GM19397 (cell line): ENCODE measurements at regions not wholly inside any gene's neighbourhood (a gene's known extent, or its start where the extent isn't known, plus 50 kb on each side); places are given as distances from the start of the nearest gene placed in this dataset.

Source experiments
- ATAC-seq: cut with Tn5 transposase; IDR thresholded peaks from one replicate; pipeline ENCODE4 v1.9.1; 2021; ENCODE audit warnings: mild to moderate bottlenecking, moderate library complexity; ENCODE audit not compliant: unreplicated experiment

- no peak for ATAC-seq
These were observed 236.8 kb downstream of the ACTL7B start for GRCh38 chr9:108618906-108619550.

DNA sequence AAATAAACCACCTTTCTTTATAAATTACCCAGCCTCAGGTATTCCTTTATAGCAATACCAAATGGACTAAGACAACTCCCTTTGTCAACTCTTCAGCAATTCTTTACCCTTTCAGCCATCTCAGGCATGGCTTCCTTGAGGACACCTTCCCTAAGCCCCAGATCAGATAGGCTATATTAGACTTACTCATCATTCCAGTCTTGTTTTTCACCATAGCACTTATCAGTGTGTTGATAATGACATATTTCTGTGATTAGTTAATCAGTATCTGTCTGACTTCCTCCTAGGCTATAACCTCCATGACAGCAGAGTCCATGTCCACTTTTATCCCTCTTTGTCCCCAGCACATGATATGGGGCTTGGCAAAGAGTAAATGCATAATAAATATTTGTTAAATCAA, 238.1 kb downstream of the ACTL7B start:
- no peak for ATAC-seq

DNA sequence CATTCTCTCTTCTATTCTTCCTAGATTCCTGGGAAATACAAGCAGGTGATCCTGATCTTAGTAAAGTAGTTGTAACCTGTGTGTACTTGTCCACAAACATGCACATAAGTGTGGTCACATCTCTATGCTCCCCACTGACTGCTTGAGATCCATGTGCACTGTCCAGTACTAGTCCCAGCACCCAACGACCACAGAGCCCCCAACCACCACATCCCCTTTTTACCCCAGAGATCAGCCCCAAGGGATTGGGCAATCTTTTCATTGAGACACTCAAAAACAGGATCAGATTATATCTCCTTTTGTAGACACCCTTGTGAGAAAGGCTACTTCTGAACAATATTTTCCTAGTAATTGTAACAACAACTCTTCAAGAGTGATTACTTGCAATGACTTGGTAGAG, 240.6 kb downstream of the ACTL7B start:
- ATAC-seq = no peak

- no peak for ATAC-seq
These were observed 243.3 kb downstream of the ACTL7B start for GRCh38 chr9:108612513-108612912.

- ATAC-seq = no peak
These were observed 245.9 kb downstream of the ACTL7B start for GRCh38 chr9:108609897-108610253.

DNA sequence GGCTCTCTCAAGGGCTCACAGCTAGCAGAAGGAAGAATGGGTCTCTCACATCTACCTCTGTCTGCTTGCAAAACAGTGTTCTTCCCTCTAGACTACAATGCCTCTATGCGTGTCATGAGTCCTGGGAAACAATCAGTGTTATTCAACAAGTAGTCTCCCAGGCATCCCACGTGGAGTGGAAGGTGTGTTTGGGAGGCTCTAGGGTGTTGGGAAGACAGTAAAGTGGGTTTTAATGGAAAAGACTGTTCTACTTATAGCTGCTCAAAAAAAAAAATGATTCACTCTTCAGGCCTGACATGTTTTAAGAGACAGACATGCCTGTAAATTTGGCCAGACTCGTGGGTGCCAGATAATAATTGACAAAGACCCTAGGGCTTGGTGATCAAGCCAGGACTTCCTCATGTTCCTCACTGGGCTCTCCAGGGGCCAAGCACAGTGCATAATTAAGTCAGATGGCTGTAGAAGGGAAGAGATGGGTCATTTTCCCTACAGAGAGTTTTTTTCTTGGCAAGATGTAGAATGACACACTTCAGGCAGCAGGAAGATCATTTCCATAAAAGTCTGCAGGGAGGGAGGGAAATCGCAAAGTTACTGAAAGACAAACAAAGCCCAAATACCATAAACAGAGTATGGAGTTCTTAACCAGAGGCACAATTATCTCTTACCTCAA, 246.4 kb downstream of the ACTL7B start:
- ATAC-seq = no peak

DNA sequence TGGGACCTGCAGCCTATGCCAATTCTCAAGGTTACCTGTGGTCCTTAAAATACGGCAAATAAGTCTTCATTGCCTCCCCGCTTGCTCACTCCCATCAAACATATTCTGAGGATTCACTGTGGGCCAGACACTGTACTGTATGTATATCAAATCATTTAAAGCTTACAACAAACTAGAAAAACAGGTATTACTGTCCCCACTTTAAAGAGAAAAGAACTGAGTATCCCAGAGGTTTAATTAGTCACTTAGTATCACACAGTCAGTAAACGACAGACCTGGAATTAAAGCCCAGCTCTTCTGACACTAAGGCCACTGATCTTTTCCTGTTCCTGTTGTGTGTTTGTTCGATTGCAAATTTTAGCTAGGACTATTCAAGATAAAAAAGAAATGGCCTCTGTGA, 248.2 kb downstream of the ACTL7B start:
- no peak for ATAC-seq

- no peak for ATAC-seq
These were observed 249.4 kb downstream of the ACTL7B start for GRCh38 chr9:108606401-108606800.

GRCh38 chr9:108603141-108603540, 252.6 kb downstream of the ACTL7B start:
- no peak for ATAC-seq

DNA sequence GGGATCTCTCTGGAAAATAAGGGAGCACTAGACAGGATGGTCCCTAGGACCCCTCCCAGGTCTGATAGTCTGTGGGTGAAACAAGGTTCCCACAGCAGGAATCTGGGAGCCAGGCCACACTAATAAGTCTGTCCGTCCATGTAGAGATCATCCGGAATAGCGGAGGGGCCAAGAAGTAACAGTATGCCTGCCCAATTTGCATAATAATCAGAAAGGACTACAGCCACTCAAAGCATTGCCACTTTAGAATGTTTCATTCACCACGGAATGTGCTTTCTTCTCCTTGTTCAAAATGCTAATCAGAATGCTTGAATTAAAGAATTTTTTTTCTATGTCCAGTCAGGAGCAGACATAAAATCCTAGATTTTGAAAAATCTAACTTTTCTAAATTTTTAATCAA, 254.9 kb downstream of the ACTL7B start:
- ATAC-seq = no peak

GRCh38 chr9:108599571-108599970, 256.2 kb downstream of the ACTL7B start:
- no peak for ATAC-seq

- ATAC-seq = no peak
These were observed 264.7 kb downstream of the ACTL7B start for GRCh38 chr9:108591121-108591520.

DNA sequence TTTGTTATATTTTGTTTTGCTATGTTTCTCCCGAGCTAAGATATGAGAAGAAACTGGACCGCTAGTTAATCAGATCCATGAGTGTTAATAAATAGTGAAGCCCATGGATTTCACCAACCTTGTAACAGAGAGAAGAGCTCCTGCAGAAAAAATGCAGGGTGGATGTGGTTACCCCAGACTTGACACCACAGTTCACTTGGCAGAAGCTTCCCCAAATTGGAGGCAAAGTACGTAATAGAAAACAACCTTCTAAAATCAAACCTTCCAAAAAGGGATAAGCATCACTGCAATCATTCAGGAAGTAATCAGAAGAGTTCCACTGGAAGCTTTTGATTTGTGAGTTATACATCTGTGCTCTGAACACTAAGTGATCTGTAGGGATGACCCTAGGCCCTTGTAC, 267.5 kb downstream of the ACTL7B start:
- no peak for ATAC-seq

GRCh38 chr9:108586471-108587139, 269.2 kb downstream of the ACTL7B start:
- no peak for ATAC-seq

DNA sequence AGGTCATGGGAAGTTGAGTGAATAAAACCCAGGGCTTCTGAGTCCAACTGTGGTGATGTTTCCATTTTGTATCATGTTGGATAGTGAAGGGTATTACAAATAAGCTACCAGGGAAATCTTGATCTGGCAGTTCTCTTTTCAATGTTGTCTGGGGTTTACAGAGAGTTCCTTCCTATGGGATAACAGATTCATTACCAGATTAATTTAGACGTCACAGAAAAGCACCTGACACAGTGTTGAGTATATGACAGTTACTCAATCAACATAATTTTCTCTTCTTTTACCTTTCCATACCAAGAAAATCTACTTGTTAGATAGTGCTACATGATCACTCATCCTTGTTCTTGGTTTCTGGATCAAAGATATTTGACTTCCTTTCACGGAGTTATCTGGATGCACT, 270.9 kb downstream of the ACTL7B start:
- ATAC-seq = no peak

- no peak for ATAC-seq
These were observed 273.1 kb downstream of the ACTL7B start for GRCh38 chr9:108582726-108583125.

DNA sequence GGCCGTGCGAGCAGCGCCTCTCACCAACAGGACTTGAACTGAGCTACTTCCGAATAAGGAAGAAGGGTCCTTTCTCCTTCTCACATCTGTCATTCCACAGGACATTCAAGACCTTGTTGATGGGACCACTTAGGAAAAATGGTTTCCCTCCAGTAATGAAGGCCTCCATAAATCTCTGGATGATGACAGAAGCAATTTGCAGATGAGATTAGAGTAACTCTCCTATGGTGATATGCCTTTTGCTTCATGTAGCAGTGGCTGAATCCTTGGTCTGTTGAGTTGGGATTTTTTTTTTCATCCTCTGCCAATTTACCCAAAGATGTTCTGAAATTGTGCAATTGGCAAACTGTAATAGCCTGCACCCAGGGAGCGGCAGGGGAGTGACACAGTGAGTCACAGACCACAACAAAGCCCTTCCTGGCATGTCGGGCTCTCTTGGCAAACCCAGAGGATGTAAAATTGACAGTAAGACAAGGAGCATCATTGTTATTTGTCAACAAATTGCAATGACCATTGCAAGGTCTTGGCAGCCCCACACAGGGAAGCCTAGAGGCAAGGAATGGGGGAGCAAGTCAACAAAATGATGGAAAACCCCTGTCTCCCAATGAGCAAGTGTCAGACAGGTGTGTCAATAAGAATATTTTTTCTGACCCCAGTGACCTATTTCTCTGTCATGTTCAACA, 275.9 kb downstream of the ACTL7B start:
- ATAC-seq = no peak

DNA sequence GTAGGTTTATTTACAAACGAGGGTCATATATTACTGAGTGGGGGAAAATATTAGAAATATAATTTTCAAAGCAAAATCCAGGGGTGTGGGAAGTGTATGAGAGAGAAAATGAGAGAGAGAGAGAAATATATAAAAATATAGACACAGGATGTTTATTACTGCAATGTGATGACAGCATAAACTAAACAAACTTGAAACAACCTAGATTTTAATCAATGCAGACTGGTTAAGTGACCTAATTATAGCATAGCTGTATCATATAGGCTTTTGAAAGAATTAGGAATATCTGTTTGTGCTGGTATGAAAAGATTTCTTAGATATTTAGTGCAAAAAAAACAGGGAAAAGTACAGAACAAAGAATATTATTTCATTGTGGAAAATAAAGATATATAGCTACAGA, 280.5 kb downstream of the ACTL7B start:
- ATAC-seq = no peak

- no peak for ATAC-seq
These were observed 286.2 kb downstream of the ACTL7B start for GRCh38 chr9:108569624-108570023.

GRCh38 chr9:108568093-108568492, 287.7 kb downstream of the ACTL7B start:
- no peak for ATAC-seq

GRCh38 chr9:108567571-108567970, 288.2 kb downstream of the ACTL7B start:
- ATAC-seq = no peak
